ENCODE measurements at regions not wholly inside any gene's neighbourhood (a gene's known extent, or its start where the extent isn't known, plus 50 kb on each side); places are given as distances from the start of the nearest gene placed in this dataset.
"Not testable (repeated sequence)": the region's sequence is repeated elsewhere in the genome, so short reads cannot be mapped to it uniquely, and the experiment has no call there.

- DNase-seq (ENCODE audit: low spot score) = no peak
These were observed 253.6 kb upstream of the LRRC4C start for GRCh38 chr11:41713030-41713429.

GRCh38 chr11:41714101-41714500, 254.6 kb upstream of the LRRC4C start:
- no peak for DNase-seq (ENCODE audit: low spot score)

DNA sequence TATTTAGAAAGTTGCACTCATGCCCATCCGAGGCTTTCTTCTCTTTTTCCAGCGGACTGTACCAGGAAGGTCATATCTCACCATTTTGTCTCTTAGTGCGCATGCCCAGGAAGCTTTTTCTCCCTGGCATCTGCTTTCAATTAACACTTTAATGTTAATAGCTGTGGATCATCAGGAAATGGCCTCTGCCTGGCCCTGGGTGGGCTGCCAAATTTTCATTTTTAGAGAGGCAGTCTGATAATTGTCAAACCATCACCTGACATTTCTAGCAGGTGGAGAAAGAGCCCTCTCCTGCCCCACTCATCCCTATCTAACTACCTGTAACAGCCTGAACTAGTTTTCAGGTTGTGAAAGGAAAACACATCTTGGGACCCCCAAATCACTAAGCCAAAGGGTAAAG, 257.4 kb upstream of the LRRC4C start:
- DNase-seq (ENCODE audit: low spot score) = no peak

DNA sequence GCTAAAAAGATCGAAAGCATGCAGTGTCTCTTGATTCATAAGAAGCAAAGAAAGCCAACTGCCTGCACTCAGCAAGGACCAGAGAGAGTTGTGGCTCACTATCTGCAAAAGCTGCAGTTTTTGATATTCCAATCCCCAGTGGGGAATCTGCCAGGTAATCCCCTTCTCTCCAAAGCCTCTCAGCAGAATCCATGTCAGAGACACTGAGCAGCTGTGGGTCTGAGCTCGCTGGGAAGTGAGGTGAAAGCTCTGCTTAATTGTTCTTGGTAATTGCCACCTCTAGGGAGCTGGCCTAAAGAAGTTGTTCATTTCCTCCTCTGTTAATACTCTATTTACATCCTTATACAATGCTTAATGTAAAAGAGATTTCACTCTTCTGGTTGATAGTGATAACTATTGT, 261.3 kb upstream of the LRRC4C start:
- no peak for DNase-seq (ENCODE audit: low spot score)

- DNase-seq (ENCODE audit: low spot score) = not testable (repeated sequence)
These were observed 268.7 kb upstream of the LRRC4C start for GRCh38 chr11:41728161-41728560.

- no peak for DNase-seq (ENCODE audit: low spot score)
These were observed 315.8 kb upstream of the LRRC4C start for GRCh38 chr11:41775296-41775695.

DNA sequence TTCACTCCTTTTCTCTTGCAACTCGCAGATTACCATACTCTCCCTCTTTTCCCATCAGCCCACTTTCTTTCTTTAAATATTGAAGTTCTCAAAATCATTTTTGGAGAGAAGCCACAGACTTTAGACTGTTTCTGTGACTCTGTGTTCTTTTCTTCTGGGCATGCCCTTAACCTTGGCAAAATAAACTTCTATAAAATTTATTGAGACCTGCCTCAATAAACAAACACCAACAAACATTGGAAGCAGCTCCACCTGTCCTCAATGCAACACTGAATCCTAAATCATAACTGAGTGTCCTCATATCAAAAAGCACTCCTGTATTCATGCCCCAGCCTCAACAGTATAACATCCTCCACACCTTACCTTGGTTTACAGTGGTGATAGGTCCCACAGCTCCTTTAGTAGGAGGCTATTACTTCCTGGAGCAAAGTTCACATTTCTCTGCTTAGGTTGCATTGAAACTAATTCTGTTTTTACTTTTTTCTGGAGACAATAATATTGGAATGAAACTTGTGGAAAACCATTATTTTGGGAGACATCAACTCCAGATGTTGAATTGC, 320.0 kb upstream of the LRRC4C start:
- DNase-seq (ENCODE audit: low spot score) = no peak

GRCh38 chr11:41781441-41781840, 322.0 kb upstream of the LRRC4C start:
- DNase-seq (ENCODE audit: low spot score) = no peak

DNA sequence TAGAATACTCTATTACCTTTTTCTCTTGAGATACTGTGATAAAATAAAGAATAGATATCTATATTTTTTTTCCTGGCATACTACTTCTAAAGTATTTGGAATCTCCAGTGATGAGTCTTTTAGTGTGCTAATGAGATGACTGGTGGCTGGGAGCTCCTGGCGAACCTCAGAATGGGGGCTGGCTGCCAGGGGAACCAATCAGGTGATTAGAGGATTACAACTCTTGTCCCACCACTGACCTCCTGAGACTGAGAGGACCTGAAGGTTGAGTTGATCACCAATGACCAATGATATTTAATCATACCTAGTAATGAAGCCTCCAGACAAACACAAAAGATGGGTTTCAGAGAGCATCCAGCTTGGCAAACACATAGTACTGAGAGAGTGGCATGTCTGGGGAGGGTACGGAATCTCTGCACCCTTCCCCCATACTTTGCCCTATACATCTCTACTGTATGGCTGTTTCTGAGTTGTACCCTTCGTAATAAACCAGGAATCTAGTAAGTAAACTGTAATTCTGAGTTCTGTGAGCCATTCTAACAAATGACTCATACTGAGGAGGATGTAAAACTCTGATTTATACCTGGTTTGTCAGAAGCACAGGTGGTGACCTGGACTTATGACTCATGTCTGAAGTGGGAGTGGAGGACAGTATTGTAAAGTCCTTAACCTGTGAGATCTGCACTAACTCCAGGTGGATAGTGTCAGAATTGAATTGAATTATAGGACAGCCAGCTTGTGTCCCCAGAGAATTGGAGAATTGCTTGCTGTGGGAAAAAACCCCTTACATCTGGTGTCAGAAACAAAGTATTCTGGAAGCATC, 325.3 kb upstream of the LRRC4C start:
- DNase-seq (ENCODE audit: low spot score) = no peak

DNA sequence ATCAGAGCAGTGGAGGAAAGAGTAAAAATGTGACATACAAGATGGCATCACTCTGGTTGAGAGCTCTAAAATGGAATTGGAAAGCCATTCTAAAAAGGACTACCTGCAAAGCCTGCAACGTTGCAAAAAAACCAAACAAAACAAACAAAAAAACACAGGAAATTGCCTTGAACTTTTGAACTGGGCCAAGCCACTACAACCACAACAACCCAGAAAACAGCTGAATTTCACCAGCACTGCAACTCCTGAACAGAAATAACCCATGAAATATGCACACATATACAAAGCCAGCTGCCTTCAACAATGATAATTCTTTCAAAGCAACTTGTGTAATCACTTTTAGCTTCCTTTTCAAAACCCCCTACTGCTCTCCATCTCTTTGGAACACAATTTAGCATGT, 326.6 kb upstream of the LRRC4C start:
- no peak for DNase-seq (ENCODE audit: low spot score)

DNA sequence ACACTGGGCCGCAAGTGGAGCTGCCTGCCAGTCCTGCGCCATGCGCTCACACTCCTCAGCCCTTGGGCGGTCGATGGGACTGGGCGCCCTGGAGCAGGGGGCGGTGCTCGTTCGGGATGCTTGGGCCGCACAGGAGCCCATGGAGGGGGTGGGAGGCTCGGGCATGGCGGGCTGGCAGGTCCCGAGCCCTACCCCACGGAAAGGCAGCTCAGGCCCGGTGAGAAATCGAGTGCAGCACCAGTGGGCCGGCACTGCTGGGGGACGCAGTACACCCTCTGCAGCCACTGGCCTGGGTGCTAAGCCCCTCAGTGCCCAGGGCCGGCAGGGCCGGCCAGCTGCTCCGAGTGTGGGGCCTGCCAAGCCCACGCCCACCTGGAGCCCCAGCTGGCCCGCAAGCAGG, 328.7 kb upstream of the LRRC4C start:
- DNase-seq (ENCODE audit: low spot score) = no peak

DNA sequence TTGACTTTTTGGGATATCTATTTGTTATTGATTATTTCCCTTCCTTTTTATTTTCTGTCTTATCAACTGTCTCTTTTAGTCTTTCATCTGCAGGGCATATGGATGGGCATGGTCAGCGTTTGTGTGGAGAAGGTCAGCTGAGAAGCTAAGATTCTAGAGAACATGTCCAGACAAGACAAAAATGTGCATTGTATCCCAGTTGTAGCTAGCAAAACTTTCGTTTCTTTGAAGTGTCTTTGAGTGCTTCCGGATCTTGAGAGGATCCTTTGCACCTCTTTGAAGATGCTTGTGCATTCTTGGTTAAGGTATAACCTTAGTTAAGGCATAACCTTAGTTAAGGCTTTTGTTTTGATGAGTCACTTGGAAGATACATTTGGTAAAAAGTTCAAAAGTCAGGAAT, 329.9 kb upstream of the LRRC4C start:
- no peak for DNase-seq (ENCODE audit: low spot score)

DNA sequence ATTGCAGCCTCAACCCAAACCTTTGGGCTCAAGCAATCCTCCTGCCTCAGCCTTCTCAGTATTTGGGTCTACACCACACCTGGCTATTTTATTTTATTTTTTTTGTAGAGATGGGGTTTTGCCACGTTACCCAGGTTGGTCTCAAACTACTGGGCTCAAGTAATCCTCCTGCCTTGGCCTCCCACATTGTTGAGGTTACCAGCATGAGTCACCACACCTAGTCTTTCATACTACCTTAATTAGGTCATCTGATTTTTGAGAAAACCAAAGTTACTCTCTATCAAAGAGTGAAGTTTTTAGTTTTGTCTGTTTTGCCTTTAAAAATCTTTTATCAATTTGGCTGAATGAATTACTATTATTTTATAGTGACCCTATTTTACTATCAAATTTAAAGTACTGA, 335.6 kb upstream of the LRRC4C start:
- no peak for DNase-seq (ENCODE audit: low spot score)

DNA sequence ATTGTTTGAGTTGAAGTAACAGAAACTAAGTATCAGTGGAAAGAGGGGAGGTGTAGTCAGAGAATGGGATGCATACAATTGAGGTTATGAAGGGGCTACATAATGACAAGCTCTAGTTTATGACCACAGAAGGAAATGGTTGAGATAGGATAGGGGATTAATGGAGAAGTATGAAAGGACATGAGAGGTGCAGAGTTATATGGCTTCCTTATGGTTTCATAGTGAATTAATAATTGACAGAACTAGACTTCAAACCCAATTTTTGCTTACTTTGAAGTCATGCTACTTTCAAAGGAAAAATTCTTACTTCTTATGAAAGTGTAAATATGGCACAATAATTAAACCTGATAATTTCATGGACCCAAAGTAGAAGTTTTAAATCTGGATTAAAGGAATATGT, 340.3 kb upstream of the LRRC4C start:
- no peak for DNase-seq (ENCODE audit: low spot score)

GRCh38 chr11:41803895-41804294, 344.4 kb upstream of the LRRC4C start:
- no peak for DNase-seq (ENCODE audit: low spot score)

- no peak for DNase-seq (ENCODE audit: low spot score)
These were observed 356.9 kb upstream of the LRRC4C start for GRCh38 chr11:41816396-41816795.

GRCh38 chr11:41824287-41824686, 364.8 kb upstream of the LRRC4C start:
- not testable (repeated sequence) for DNase-seq (ENCODE audit: low spot score)

DNA sequence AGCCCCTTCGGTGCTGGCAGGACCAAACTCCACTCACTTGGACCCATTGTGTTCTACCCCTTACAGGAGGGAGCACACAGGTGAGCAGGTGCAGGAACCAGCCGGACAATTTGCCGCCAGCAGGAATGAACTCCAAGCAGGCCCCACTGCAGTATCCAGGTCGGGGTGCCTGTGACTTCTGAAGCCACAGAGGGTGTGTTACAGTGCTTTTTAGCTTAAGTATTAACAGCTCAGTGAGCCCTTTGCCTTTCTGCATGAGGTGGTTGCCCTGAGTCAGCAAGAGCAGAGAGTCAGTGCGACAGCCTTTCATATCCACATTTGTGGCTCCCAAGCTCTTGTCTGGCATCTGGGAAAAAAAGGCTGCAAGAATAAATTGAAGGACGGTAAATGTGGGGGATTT, 366.6 kb upstream of the LRRC4C start:
- DNase-seq (ENCODE audit: low spot score) = no peak

DNA sequence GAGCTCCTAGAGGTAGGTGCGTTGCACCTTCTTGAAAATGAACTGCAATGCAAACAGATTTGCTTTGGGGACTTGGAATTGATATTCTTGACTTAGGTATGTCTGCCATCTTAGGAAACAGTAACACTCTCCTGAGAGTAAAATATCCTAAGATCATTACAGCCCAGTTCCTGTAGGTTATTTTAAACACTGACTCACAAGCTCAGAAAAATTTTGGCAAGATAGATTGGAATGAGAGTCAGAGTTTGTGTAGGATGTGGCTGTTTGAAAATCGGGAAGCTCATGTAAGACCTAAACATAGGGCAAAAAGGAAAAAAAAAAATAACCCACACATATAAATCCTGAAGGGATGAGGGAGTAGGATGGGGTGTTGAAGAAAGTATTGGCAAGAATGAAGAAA, 377.0 kb upstream of the LRRC4C start:
- no peak for DNase-seq (ENCODE audit: low spot score)

GRCh38 chr11:41842673-41843072, 383.2 kb upstream of the LRRC4C start:
- no peak for DNase-seq (ENCODE audit: low spot score)

- no peak for DNase-seq (ENCODE audit: low spot score)
These were observed 385.6 kb upstream of the LRRC4C start for GRCh38 chr11:41845066-41845465.

- no peak for DNase-seq (ENCODE audit: low spot score)
These were observed 388.9 kb upstream of the LRRC4C start for GRCh38 chr11:41848349-41848748.

DNA sequence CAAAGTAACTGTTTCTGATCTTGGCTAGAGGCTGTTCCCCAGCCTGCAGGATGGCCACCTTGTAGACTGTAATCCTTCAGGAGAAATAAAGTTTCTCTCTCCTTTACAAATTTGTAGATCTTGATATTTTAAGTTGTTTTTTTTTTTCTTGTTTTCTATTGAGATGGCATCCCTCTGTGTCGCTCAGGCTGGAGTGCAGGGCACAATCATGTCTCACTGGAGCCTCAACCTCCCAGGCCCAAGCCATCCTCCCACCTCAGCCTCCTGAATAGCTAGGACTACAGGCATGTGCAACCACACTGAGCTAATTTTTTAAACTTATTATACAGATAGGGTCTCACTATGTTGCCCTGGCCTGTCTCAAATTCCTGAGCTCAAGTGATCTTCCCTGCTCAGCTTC, 389.8 kb upstream of the LRRC4C start:
- no peak for DNase-seq (ENCODE audit: low spot score)

GRCh38 chr11:41851743-41852142, 392.3 kb upstream of the LRRC4C start:
- no peak for DNase-seq (ENCODE audit: low spot score)
